HG03139 (cell line): ENCODE measurements at regions not wholly inside any gene's neighbourhood (a gene's known extent, or its start where the extent isn't known, plus 50 kb on each side); places are given as distances from the start of the nearest gene placed in this dataset.

Experiments used
- ATAC-seq: cut with Tn5 transposase; IDR thresholded peaks from one replicate; pipeline ENCODE4 v1.9.1; 2021; ENCODE audit not compliant: unreplicated experiment

DNA sequence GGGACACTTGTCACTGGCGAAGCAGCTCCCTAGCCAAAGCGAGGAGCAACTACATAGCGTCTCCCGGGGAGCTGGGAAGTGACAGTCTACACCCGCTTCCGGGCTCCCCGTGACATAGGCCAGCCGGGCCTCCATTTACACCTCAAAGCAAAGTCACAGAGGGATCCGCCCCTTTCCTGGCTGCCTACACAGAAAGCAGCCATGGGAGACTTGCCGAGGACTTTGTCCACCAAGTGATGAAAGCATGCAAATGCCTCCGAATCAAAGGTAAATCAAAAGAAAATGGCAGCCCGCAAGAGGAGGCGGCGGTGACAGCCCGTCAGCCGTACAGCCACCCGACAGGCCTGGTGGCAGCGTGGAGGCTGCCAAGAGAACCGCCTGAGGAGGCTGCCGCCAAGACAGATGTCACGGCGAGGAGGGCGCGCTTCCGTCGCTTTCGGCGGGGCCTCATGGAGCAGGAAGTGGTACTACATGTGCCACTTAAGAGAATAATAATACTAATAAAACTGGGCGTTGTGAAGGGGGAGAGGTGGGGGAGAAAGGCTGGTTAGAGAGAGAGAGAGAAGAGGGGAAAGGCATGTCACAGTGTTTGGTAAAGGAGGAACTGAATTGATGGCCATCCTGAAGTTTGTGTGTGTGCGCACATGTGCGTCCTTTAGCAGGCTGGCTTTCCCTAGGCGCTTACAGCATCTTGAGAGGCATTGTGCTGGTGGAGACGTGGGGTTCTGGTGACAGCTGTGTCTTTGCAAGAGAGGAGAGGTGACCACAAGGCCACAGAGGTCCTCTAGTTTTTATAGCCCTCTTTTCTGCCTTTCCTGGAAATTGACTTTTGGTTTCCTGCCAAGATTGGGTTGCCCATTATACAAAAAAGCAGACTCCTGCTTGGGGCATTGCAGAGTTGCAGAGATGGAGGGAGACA, 661.7 kb downstream of the VRK1 start:
- ATAC-seq: no peak

GRCh38 chr14:97462081-97462480, 664.9 kb downstream of the VRK1 start:
- no peak for ATAC-seq

DNA sequence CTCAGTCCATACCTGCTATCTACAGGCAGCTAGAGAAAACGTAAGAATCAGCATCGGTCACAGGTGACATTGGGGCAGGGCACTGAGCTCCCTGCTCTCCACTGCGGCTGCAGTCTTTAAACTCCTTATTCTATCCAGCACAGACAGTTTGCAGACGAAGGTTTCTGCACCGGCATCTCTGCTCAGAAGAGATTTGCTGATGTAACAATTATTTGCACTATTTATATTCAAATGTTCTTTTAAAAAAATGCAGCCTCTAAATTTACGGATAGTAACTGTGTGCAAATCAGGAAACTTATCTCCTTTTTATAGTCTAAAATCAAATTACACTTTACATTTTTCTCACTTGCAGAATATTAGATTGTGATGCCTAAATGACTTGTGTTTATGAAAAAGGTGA, 671.0 kb downstream of the VRK1 start:
- no peak for ATAC-seq

- no peak for ATAC-seq
Observed at GRCh38 chr14:97477353-97477752, 680.2 kb downstream of the VRK1 start.

DNA sequence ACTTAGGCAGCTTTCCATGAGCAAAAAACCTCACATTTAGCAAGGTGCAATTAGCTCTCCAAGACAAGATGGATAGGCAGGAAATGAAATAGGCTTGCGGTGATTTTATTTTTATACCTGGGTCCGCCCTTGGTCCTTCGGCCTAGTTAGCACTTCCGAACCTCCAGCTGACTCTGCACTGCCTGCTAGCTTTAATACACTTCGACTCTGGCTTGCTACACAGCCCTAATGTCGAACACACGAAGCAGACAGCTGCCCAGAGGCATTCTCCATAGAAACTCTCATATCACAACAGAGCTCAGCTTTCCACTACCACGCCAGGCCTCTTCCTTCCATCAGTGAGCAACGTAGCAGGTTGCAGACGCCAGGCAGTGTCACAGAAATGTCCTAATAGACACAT, 688.0 kb downstream of the VRK1 start:
- no peak for ATAC-seq

DNA sequence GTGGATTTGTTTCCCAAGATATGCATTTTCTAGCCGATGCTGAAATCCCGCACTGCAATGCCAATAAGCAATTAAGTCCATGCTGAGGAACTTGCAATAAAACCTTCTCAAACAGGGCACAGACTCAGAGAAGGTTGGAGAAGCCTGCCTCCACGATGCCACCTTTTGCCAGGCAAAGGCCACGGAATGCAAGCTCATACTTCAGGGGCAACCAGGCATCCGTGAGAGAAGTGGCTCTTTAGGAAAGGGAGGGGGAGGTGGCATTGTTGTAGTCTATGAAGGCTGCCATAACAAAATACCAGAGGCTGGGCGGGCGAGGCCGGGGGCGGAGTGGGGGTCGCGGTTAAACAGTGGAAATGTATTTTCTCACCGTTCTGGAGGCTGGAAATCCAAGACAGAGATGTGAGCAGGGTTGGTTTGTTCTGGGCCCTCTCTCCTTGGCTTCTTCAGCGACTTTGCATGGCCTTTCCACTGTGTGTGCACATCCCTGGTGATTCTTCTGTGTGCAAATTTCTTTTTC, 689.5 kb downstream of the VRK1 start:
- ATAC-seq: no peak

DNA sequence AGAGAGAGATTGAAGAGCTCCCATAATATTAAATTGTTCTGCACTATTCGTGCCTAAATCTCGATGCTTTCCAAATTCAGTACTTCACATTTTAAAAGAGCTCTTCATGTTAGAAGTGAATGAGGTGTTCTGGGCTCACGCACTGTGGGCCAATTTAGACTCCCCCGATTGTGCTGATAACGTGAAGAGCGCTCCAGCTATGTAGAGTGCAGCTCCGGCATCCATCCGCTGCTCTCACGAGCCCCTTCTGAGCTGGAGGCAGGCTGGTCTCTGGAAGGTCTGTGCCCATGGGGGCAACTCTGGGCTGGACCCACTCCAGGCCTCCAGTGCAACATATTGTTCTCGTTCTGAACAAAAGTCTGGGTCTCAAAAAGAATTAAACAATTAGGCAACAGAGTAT, 692.6 kb downstream of the VRK1 start:
- no peak for ATAC-seq

DNA sequence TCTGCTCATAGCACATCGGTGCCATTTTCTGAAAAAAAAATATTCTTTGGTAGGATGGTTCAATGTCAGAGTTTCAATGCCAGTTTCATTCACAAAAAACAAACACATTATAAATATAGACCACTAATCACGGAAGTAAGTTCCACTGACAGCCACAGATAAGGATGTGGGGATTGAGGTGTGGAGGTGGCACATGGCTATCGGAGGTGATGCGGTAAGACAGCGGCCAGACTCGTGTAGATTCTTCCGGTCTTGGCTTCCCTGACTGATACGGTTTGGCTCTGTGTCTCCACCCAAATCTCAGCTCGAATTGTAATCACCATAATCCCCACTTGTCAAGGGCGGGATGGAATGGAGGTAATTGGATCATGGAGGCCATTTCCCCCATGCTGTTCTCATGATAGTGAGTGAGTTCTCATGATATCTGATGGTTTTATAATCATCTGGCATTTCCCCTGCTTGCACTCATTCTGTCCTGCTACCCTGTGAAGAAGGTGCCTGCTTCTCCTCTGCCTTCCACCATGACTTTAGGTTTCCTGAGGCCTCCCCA, 693.4 kb downstream of the VRK1 start:
- no peak for ATAC-seq

- ATAC-seq: no peak
Observed at GRCh38 chr14:97491697-97492096, 694.5 kb downstream of the VRK1 start.

DNA sequence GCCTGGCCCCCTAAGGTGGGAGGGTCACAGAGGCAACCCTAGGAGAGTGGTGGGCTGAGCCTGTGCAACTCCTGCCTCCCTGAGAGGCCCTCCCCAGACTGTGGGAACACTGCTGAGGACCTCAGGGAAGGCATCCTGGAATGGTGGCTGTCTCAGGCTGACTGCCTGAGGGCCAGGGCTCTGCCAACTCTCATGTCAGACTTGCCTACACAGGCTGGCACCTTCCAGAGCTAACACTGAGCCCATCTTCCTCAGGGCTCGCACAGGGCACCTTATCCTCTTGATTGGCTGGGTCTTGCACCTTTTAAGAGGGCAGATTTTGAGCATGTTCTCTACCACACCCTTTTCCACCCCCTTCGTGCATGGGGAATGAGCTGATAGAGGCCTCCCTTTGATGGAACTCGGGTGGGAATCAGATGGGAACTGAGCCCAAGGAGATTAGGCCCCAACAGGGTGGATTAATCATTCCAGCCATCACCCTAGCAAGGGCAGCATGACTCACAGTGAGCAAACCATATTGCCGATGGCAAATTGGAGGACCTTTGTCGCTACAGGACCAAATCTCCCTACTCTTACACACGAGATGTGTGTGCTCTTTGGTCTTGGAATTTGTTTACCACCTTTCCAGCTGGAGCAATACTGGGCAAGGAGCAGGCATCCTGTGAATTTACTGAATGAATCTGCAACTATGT, 702.8 kb downstream of the VRK1 start:
- no peak for ATAC-seq

DNA sequence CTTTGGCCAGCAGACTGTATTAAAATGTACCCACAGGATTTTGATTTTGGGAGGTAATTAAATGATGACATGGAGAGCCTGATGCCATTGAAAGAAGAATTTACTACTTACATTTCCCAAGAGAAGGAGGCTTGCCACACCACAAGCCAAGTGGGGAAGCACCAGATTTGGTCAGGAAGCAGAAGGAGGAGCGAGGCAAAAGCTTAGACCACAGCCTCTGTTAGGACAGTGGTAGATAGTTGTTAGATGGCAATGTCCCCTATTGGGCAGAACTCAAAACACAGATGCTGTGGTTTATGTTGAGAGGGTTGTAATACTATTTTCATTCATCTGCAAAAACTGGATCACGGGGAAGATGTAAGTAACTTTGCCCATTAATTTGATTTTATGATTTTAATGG, 709.4 kb downstream of the VRK1 start:
- no peak for ATAC-seq

GRCh38 chr14:97513891-97514290, 716.7 kb downstream of the VRK1 start:
- ATAC-seq: no peak

GRCh38 chr14:97517566-97518234, 720.5 kb downstream of the VRK1 start:
- ATAC-seq: no peak

DNA sequence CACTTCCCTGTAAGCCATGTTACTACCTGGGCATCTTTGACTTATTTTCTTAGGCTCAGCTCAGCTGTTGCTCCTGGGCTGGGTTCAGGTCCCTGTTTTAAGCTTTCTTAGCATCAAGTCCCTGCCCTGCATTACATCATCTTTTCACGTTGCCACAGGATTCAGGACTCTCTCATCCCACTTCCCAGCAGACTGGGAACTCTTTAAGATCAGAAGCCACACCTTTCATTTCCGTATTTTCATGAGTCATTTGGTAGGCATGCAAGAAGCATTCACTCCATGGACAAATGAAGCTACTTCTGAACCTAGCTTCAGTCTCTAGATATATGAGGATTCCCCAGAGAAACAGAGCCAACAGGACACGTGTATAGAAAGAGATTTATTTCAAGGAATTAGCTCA, 726.8 kb downstream of the VRK1 start:
- no peak for ATAC-seq

GRCh38 chr14:97524589-97525319, 727.6 kb downstream of the VRK1 start:
- ATAC-seq: no peak

GRCh38 chr14:97527993-97528392, 730.8 kb downstream of the VRK1 start:
- ATAC-seq: no peak

DNA sequence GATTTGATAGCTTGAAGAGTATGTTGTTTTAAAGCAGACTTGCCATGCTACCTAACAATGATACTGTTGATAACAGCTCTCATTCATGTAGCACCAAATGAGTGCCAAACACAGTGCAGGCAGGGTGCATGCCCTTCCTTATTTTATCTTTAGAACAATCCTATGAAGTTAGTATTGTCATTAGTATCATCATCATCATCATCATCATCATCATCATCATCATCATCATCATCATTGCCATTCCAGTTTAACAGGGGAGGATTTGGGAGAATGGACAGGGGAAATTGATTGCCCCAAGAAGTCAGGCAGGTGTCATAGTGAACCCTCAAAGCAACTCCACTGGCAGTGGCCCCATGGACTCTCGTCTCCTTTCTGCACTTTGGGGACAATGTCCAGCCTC, 734.9 kb downstream of the VRK1 start:
- no peak for ATAC-seq

DNA sequence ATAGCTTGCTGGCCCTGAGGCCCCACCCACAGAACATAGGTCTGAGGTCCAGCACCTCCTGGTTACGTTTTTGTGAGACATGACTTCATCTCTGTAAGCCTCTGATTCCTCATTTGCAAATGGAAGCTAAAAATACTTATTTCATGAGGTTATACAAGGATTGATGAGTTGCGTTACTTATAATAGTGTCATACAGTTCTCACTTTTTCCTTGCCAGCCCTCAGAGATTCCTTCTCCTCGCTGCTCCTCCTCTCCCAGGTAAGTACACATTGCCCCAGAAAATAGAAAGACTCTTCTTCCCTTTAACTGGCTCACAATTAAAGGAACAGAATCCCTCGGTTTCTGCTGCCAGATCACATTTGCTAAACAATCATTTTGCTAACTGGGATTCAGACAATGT, 739.2 kb downstream of the VRK1 start:
- no peak for ATAC-seq

DNA sequence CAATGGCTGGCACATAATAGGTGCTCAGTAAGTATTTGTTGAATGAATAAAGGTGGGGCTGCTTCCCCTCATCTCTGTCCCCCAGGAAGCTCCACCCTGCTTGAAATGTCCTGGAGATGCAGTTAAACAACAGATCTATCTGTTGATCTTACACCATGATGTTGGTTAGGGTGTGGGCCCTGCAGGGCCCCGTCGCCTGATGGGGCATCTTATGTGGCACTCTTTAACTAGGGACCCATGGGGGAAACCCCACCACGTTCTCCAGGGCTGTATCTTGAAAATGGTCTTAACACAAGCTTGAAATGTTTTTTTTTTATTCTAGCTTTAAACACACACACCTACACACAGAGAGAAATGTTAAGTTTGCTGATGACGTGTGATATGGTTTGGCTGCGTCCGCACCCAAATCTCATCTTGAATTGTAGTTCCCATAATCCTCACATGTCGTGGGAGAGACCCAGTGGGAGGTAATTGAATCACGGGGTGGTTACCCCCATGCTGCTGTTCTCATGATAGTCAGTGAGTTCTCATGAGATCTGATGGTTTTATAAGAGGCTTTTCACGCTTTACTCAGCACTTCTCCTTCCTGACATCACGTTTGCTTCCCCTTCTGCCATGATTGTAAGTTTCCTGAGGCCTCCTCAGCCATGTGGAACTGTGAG, 741.7 kb downstream of the VRK1 start:
- ATAC-seq: no peak

DNA sequence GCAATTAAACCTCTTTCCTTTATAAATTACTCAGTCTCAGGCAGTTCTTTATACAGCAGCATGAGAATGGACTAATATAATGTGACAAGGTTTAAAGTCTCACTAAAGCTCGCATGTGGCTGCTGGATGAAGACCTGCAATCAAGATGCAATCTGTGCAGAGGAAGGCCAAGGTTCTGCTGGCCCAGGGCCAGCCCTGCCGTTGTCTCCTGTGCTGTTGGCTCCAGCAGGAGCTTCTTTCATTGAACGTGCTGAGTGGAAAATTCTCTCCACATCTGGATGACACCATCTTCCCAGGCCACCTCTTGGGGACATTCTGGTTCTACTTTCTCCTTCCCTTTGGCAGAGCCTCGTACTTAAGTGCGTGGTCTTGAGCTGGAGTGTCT, 742.2 kb downstream of the VRK1 start:
- no peak for ATAC-seq
